A549 (cell line): ENCODE measurements at regions not wholly inside any gene's neighbourhood (a gene's known extent, or its start where the extent isn't known, plus 50 kb on each side); places are given as distances from the start of the nearest gene placed in this dataset.

Experiments used
- ATAC-seq, 2 experiments: fragments of 200-7000 bp in 1 of 2; fragments of >200 bp in 1 of 2; cut with Nextera tagmentation in 1 of 2; cut with Tn5 transposase in 1 of 2; 3 replicates each; pipeline versions ENCODE4 v1.8.0 to v1.9.1; 2018 to 2020; ENCODE audit warnings: mild to moderate bottlenecking in 1 of 2, moderate library complexity in 1 of 2
- CTCF ChIA-PET: fragments of 300-600 bp; sonication (Branson Sonifier 250); formaldehyde crosslinking; extraction: SDS; loops from one replicate; lab custom pipeline; 2021; ENCODE audit warnings: antibody characterized with exemption, inconsistent platforms; lab: Yijun Ruan, JAX
- POLR2A ChIA-PET: fragments of 350-600 bp; formaldehyde crosslinking; extraction: SDS; loops from one replicate; lab custom pipeline; 2021; ENCODE audit warnings: antibody characterized with exemption, inconsistent platforms; lab: Yijun Ruan, JAX
- DNase-seq, 2 experiments: peaks; one replicate each; pipeline versions ENCODE4 v3.0.0 to v3.0.0-alpha.2; 2011 to 2016; ENCODE audit warnings: low read depth in 1 of 2, low spot score in 1 of 2
- FAIRE-seq: peaks from 2 replicates; lab custom pipeline; 2011; peaks lifted over from hg19 to GRCh38; lab: Jason Lieb, UNC
- H3K27ac ChIP-seq, 2 experiments: fragments of >200 bp; sonication (Bioruptor Twin); formaldehyde crosslinking; 3 replicates each; pipeline ENCODE4 v1.5.1; 2016 to 2017
- H3K4me1 ChIP-seq: fragments of >200 bp; sonication (Bioruptor Twin); formaldehyde crosslinking; 3 replicates; pipeline ENCODE4 v1.6.1; 2016
- H3K4me2 ChIP-seq: fragments of >200 bp; sonication (Bioruptor Twin); formaldehyde crosslinking; 3 replicates; pipeline ENCODE4 v1.6.1; 2016
- H3K4me3 ChIP-seq: fragments of >200 bp; sonication (Bioruptor Twin); formaldehyde crosslinking; 3 replicates; pipeline ENCODE4 v1.5.1; 2016
- H3K9me3 ChIP-seq: fragments of >200 bp; sonication (Bioruptor Twin); formaldehyde crosslinking; 3 replicates; pipeline ENCODE4 v1.6.1; 2016
- CBX8 ChIP-seq: fragments of 200-600 bp; sonication (generic); IDR thresholded peaks from 2 replicates; pipeline ENCODE4 v1.6.1; 2016
- CHD2 ChIP-seq: fragments of 150-350 bp; IDR thresholded peaks from 2 replicates; pipeline ENCODE4 v1.6.1; 2014; ENCODE audit warnings: low read length; ENCODE audit not compliant: partially characterized antibody
- CTCF ChIP-seq: fragments of >200 bp; sonication (Bioruptor Twin); formaldehyde crosslinking; IDR thresholded peaks from 3 replicates; pipeline ENCODE4 v1.5.1; 2016
- EHF ChIP-seq: fragments of 250-450 bp; sonication (Bioruptor Pico); IDR thresholded peaks from 2 replicates; pipeline ENCODE4 v1.5.0; 2020; ENCODE audit warnings: mild to moderate bottlenecking
- ELK1 ChIP-seq: fragments of 150-350 bp; IDR thresholded peaks from 2 replicates; pipeline ENCODE4 v1.6.1; 2014; ENCODE audit warnings: low read depth, mild to moderate bottlenecking, low read length
- EP300 ChIP-seq, 2 experiments: fragments of >200 bp; sonication (Bioruptor Twin); formaldehyde crosslinking; IDR thresholded peaks; 2 replicates in 1 of 2; 3 replicates in 1 of 2; pipeline ENCODE4 v1.6.1; 2016 to 2017
- FOSB ChIP-seq: fragments of 250-450 bp; sonication (Bioruptor Pico); IDR thresholded peaks from 2 replicates; pipeline ENCODE4 v1.5.0; 2020; ENCODE audit warnings: mild to moderate bottlenecking, moderate library complexity
- FOXS1 ChIP-seq: fragments of 250-450 bp; sonication (Bioruptor Pico); IDR thresholded peaks from 2 replicates; pipeline ENCODE4 v1.5.0; 2020; ENCODE audit warnings: mild to moderate bottlenecking, moderate library complexity
- GATA3 ChIP-seq: IDR thresholded peaks from 2 replicates; pipeline ENCODE4 v1.6.1; 2012; ENCODE audit warnings: borderline replicate concordance
- HOXA7 ChIP-seq: fragments of 250-450 bp; sonication (Bioruptor Pico); IDR thresholded peaks from 2 replicates; pipeline ENCODE4 v1.5.0; 2020; ENCODE audit warnings: mild to moderate bottlenecking, moderate library complexity
- HOXB13 ChIP-seq: fragments of 250-450 bp; sonication (Bioruptor Pico); IDR thresholded peaks from 2 replicates; pipeline ENCODE4 v1.5.0; 2020; ENCODE audit warnings: low read depth, mild to moderate bottlenecking, moderate library complexity
- HOXB5 ChIP-seq: fragments of 250-450 bp; sonication (Bioruptor Pico); IDR thresholded peaks from 2 replicates; pipeline ENCODE4 v1.5.0; 2020; ENCODE audit warnings: mild to moderate bottlenecking, moderate library complexity
- KDM1A ChIP-seq: fragments of 200-600 bp; sonication (generic); IDR thresholded peaks from 2 replicates; pipeline ENCODE4 v1.6.1; 2016; ENCODE audit warnings: low read depth, mild to moderate bottlenecking
- KDM5A ChIP-seq: fragments of 200-600 bp; sonication (generic); IDR thresholded peaks from 2 replicates; pipeline ENCODE4 v1.6.1; 2016; ENCODE audit warnings: antibody characterized with exemption, mild to moderate bottlenecking
- MAFK ChIP-seq: fragments of 450-650 bp; IDR thresholded peaks from 2 replicates; pipeline ENCODE4 v1.6.1; 2014; ENCODE audit not compliant: partially characterized antibody
- MYC ChIP-seq: IDR thresholded peaks from 2 replicates; pipeline ENCODE4 v1.6.1; 2012; ENCODE audit warnings: mild to moderate bottlenecking, inconsistent platforms, low read length, improper control_type of control experiment, borderline replicate concordance
- NFE2L2 ChIP-seq: fragments of 150-350 bp; conservative IDR thresholded peaks from 2 replicates; pipeline ENCODE4 v1.6.1; 2014; ENCODE audit warnings: low read length
- NPAS2 ChIP-seq: fragments of 250-450 bp; sonication (Bioruptor Pico); IDR thresholded peaks from 2 replicates; pipeline ENCODE4 v1.8.0; 2022; ENCODE audit warnings: mild to moderate bottlenecking, moderate library complexity, borderline replicate concordance
- RAD21 ChIP-seq, 2 experiments: fragments of >200 bp in 1 of 2; sonication (Bioruptor Twin) in 1 of 2; formaldehyde crosslinking in 1 of 2; IDR thresholded peaks in 1 of 2; conservative IDR thresholded peaks in 1 of 2; 2 replicates in 1 of 2; 3 replicates in 1 of 2; pipeline ENCODE4 v1.6.1; 2012 to 2018; ENCODE audit warnings: inconsistent platforms in 1 of 2
- RCOR1 ChIP-seq: fragments of 150-350 bp; IDR thresholded peaks from 2 replicates; pipeline ENCODE4 v1.6.1; 2014; ENCODE audit warnings: antibody characterized with exemption, low read length, low read depth
- RFX5 ChIP-seq: fragments of 450-650 bp; IDR thresholded peaks from 2 replicates; pipeline ENCODE4 v1.7.1; 2014; ENCODE audit warnings: antibody characterized with exemption, mild to moderate bottlenecking, moderate library complexity
- SREBF2 ChIP-seq: fragments of 450-650 bp; IDR thresholded peaks from 2 replicates; pipeline ENCODE4 v1.6.1; 2014; ENCODE audit warnings: mild to moderate bottlenecking, moderate library complexity
- TP53 ChIP-seq: fragments of 250-450 bp; sonication (Bioruptor Pico); IDR thresholded peaks from 2 replicates; pipeline ENCODE4 v1.5.0; 2021; ENCODE audit warnings: mild to moderate bottlenecking, moderate library complexity
- ZFP36 ChIP-seq: fragments of 450-650 bp; IDR thresholded peaks from 2 replicates; pipeline ENCODE4 v1.6.1; 2014; ENCODE audit warnings: borderline replicate concordance; ENCODE audit not compliant: partially characterized antibody
- ZSCAN20 ChIP-seq: fragments of 250-450 bp; sonication (Bioruptor Pico); IDR thresholded peaks from 2 replicates; pipeline ENCODE4 v1.8.0; 2022; ENCODE audit warnings: mild to moderate bottlenecking, moderate library complexity
- WGBS: methylation state at CpG from one replicate; pipeline ENCODE4 v1.1.6; 2017; ENCODE audit errors: missing lambda C conversion rate; 5-methylcytosine and 5-hydroxymethylcytosine counted together
- TF ChIP-seq, protein P1 (sequence below): fragments of >200 bp; sonication (Bioruptor Twin); formaldehyde crosslinking; IDR thresholded peaks from 2 replicates; pipeline ENCODE4 v1.6.1; 2016
- TF ChIP-seq, protein P2 (sequence below): fragments of 200-600 bp; sonication (generic); IDR thresholded peaks from 2 replicates; pipeline ENCODE4 v1.6.1; 2016; ENCODE audit warnings: antibody characterized with exemption, mild to moderate bottlenecking, moderate library complexity

- no peak for FAIRE-seq
These were observed 99.9 kb downstream of the NUF2 start for GRCh38 chr1:163421701-163422100.

DNA sequence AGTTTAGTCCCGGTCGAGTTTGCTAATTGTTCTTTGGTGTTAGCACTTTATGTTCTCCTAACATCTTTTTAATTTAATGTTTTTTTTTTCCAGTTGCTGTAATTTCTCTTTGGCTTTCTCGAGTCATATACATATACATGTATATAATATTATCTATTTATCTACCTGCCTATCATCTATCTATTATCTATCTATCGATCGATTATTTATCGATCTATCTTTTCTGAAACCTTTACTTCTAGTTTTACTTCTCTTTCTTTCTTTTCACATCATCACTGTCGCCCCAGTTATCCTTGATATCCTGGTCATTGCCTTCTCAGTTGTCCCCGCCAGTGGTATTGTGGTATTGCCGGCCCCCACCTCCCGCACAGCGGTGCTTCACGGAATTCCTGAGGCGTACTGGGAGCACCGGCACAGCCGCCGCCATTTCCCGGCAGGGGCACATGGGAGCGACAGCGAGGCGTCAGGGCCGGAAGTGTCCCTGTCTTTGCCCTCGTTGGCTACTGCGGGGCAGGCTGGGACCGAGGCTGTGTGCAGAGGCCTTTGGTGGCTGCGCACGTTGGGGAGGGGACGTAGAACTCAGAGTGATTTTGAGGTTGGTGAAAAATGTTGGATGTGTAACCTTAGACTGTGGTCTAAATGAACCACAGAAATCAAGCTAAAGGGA is 101.1 kb downstream of the NUF2 start:
- Histone ChIP-seq H3K4me3 (no peak overlapping the region), H3K27ac (no peak overlapping the region), H3K4me1 (no peaks in the 10 kb centered on the region), H3K4me2 (no peak overlapping the region), H3K9me3 (no peaks in the 10 kb centered on the region)
- WGBS: 58% methylated on average over 27 of the region's 27 CpGs
- ChIA-PET POLR2A (no interaction called here), CTCF (no interaction called here)
- no peak for DNase-seq
- no peak for TF ChIP-seq ELK1
- no peak for TF ChIP-seq HOXB13
- no peak for TF ChIP-seq MYC
- TF ChIP-seq FOXS1 (CRISPR knock-in tag): no peak
- TF ChIP-seq MAFK: no peak
- no peak for TF ChIP-seq CTCF
- TF ChIP-seq EP300 (IDR thresholded peaks at IDR 0.05): no peak
- no peak for TF ChIP-seq SREBF2
- TF ChIP-seq RCOR1: no peak
- TF ChIP-seq, protein P1, sequence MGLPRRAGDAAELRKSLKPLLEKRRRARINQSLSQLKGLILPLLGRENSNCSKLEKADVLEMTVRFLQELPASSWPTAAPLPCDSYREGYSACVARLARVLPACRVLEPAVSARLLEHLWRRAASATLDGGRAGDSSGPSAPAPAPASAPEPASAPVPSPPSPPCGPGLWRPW: no peak
- FAIRE-seq: no peak
- ATAC-seq: no peak

More at GRCh38 chr1:163421701-163422100, 99.9 kb downstream of the NUF2 start:
- DNase-seq (no peak), ATAC-seq (no peak)
- H3K4me1 ChIP-seq: no peaks in the 10 kb centered on the region
- no peak for TF ChIP-seq MYC
- TF ChIP-seq GATA3: no peak
- TF ChIP-seq KDM5A: no peak
- no peak for TF ChIP-seq RAD21 (conservative IDR thresholded peaks at IDR 0.05 in 1 of 2, IDR thresholded peaks at IDR 0.05 in 1 of 2)
- TF ChIP-seq ZSCAN20 (CRISPR knock-in tag): no peak
- TF ChIP-seq TP53 (CRISPR knock-in tag): no peak
- no peak for TF ChIP-seq NPAS2 (CRISPR knock-in tag)
- TF ChIP-seq KDM1A: no peak
- no peak overlapping the region for H3K27ac ChIP-seq
- H3K4me3 ChIP-seq: no peak overlapping the region
- ChIA-PET POLR2A (no interaction called here), CTCF (no interaction called here)
- no peaks in the 10 kb centered on the region for H3K9me3 ChIP-seq
- H3K4me2 ChIP-seq: no peak overlapping the region
- WGBS: 3% methylated on average over 2 of the region's 2 CpGs

GRCh38 chr1:163426505-163427251 is 104.9 kb downstream of the NUF2 start:
- ATAC-seq (no peak), FAIRE-seq (no peak), DNase-seq (no peak)
- no peak overlapping the region for H3K4me2 ChIP-seq
- ChIA-PET POLR2A (no interaction called here), CTCF (no interaction called here)
- no peaks in the 10 kb centered on the region for H3K9me3 ChIP-seq
- H3K4me1 ChIP-seq: no peaks in the 10 kb centered on the region
- WGBS: 13% methylated on average over 2 of the region's 2 CpGs
- no peak overlapping the region for H3K27ac ChIP-seq
- no peak overlapping the region for H3K4me3 ChIP-seq
- TF ChIP-seq CBX8: no peak
- TF ChIP-seq ZFP36: no peak
- TF ChIP-seq NFE2L2: no peak
- no peak for TF ChIP-seq EHF (CRISPR knock-in tag)
- TF ChIP-seq, protein P2, sequence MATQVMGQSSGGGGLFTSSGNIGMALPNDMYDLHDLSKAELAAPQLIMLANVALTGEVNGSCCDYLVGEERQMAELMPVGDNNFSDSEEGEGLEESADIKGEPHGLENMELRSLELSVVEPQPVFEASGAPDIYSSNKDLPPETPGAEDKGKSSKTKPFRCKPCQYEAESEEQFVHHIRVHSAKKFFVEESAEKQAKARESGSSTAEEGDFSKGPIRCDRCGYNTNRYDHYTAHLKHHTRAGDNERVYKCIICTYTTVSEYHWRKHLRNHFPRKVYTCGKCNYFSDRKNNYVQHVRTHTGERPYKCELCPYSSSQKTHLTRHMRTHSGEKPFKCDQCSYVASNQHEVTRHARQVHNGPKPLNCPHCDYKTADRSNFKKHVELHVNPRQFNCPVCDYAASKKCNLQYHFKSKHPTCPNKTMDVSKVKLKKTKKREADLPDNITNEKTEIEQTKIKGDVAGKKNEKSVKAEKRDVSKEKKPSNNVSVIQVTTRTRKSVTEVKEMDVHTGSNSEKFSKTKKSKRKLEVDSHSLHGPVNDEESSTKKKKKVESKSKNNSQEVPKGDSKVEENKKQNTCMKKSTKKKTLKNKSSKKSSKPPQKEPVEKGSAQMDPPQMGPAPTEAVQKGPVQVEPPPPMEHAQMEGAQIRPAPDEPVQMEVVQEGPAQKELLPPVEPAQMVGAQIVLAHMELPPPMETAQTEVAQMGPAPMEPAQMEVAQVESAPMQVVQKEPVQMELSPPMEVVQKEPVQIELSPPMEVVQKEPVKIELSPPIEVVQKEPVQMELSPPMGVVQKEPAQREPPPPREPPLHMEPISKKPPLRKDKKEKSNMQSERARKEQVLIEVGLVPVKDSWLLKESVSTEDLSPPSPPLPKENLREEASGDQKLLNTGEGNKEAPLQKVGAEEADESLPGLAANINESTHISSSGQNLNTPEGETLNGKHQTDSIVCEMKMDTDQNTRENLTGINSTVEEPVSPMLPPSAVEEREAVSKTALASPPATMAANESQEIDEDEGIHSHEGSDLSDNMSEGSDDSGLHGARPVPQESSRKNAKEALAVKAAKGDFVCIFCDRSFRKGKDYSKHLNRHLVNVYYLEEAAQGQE: no peak
- TF ChIP-seq HOXB13: no peak
- no peak for TF ChIP-seq TP53 (CRISPR knock-in tag)
- TF ChIP-seq CHD2: no peak
- no peak for TF ChIP-seq HOXB5 (CRISPR knock-in tag)
- TF ChIP-seq FOSB: no peak
- no peak for TF ChIP-seq HOXA7 (CRISPR knock-in tag)
- TF ChIP-seq, protein P1: no peak
- TF ChIP-seq RFX5: no peak
